ENCODE measurements at regions not wholly inside any gene's neighbourhood (a gene's known extent, or its start where the extent isn't known, plus 50 kb on each side); places are given as distances from the start of the nearest gene placed in this dataset.
"Not testable (repeated sequence)": the region's sequence is repeated elsewhere in the genome, so short reads cannot be mapped to it uniquely, and the experiment has no call there.

- ATAC-seq (ENCODE audit: low read depth in 2 of 2); H3K27me3 ChIP-seq (ENCODE audit: control insufficient read depth, insufficient read depth, low read length); H3K4me3 Mint-ChIP-seq; H3K36me3 Mint-ChIP-seq; DNase-seq; H3K27ac ChIP-seq (ENCODE audit: insufficient read depth, low read length, poor library complexity, severe bottlenecking); H3K36me3 ChIP-seq (ENCODE audit: control insufficient read depth, insufficient read depth, low read length); H3K9me3 Mint-ChIP-seq; H3K27me3 Mint-ChIP-seq; H3K4me3 ChIP-seq (ENCODE audit: low read depth, low read length); H3K9me3 ChIP-seq (ENCODE audit: control insufficient read depth in 2 of 2, low read length in 2 of 2); H3K27ac Mint-ChIP-seq; H3K4me1 ChIP-seq (ENCODE audit: control insufficient read depth, insufficient read depth, low read length, poor library complexity, severe bottlenecking); H3K4me1 Mint-ChIP-seq: not testable (repeated sequence)
Measured at GRCh38 chr18:35906291-35906690, 66.2 kb upstream of the RMP24 start.

GRCh38 chr18:35910327-35910726 lies 62.2 kb upstream of the RMP24 start:
- H3K9me3 ChIP-seq (ENCODE audit: control insufficient read depth in 2 of 2, low read length in 2 of 2): no peaks in the 10 kb centered on the region
- no peak overlapping the region for H3K27ac ChIP-seq (ENCODE audit: insufficient read depth, low read length, poor library complexity, severe bottlenecking)
- no peak overlapping the region for H3K4me3 ChIP-seq (ENCODE audit: low read depth, low read length)
- no peaks in the 10 kb centered on the region for H3K36me3 Mint-ChIP-seq
- H3K4me3 Mint-ChIP-seq: no peak overlapping the region
- H3K27me3 ChIP-seq (ENCODE audit: control insufficient read depth, insufficient read depth, low read length): no peaks in the 10 kb centered on the region
- no peaks in the 10 kb centered on the region for H3K36me3 ChIP-seq (ENCODE audit: control insufficient read depth, insufficient read depth, low read length)
- H3K9me3 Mint-ChIP-seq: peaks cover 0 to 3% (median 0%) of the 10 kb centered on the region in 7 donors
- ATAC-seq (ENCODE audit: low read depth in 2 of 2) (no peak), DNase-seq (no peak)
- H3K27ac Mint-ChIP-seq: no peak overlapping the region
- H3K4me1 ChIP-seq (ENCODE audit: control insufficient read depth, insufficient read depth, low read length, poor library complexity, severe bottlenecking): no peaks in the 10 kb centered on the region
- H3K4me1 Mint-ChIP-seq: no peaks in the 10 kb centered on the region
- peaks cover 6% of the 10 kb centered on the region for H3K27me3 Mint-ChIP-seq

- DNase-seq (no peak), ATAC-seq (ENCODE audit: low read depth in 2 of 2) (no peak)
- H3K36me3 ChIP-seq (ENCODE audit: control insufficient read depth, insufficient read depth, low read length): no peaks in the 10 kb centered on the region
- Mint-ChIP-seq H3K9me3 (peaks cover 0 to 3% (median 0%) of the 10 kb centered on the region in 7 donors), H3K36me3 (no peaks in the 10 kb centered on the region), H3K4me1 (no peaks in the 10 kb centered on the region), H3K27me3 (peaks cover 6% of the 10 kb centered on the region), H3K27ac (no peak overlapping the region), H3K4me3 (no peak overlapping the region)
- no peak overlapping the region for H3K4me3 ChIP-seq (ENCODE audit: low read depth, low read length)
- peaks cover 5% of the 10 kb centered on the region for H3K27me3 ChIP-seq (ENCODE audit: control insufficient read depth, insufficient read depth, low read length)
- H3K27ac ChIP-seq (ENCODE audit: insufficient read depth, low read length, poor library complexity, severe bottlenecking): no peak overlapping the region
- H3K4me1 ChIP-seq (ENCODE audit: control insufficient read depth, insufficient read depth, low read length, poor library complexity, severe bottlenecking): no peaks in the 10 kb centered on the region
- no peaks in the 10 kb centered on the region for H3K9me3 ChIP-seq (ENCODE audit: control insufficient read depth in 2 of 2, low read length in 2 of 2)
Measured at GRCh38 chr18:35912332-35912731, 60.1 kb upstream of the RMP24 start.

- no peak overlapping the region for H3K4me3 Mint-ChIP-seq
- Histone ChIP-seq H3K36me3 (ENCODE audit: control insufficient read depth, insufficient read depth, low read length) (no peaks in the 10 kb centered on the region), H3K4me1 (ENCODE audit: control insufficient read depth, insufficient read depth, low read length, poor library complexity, severe bottlenecking) (no peaks in the 10 kb centered on the region), H3K4me3 (ENCODE audit: low read depth, low read length) (no peak overlapping the region), H3K27me3 (ENCODE audit: control insufficient read depth, insufficient read depth, low read length) (peaks cover 7% of the 10 kb centered on the region), H3K27ac (ENCODE audit: insufficient read depth, low read length, poor library complexity, severe bottlenecking) (no peak overlapping the region), H3K9me3 (ENCODE audit: control insufficient read depth in 2 of 2, low read length in 2 of 2) (no peaks in the 10 kb centered on the region)
- DNase-seq (no peak), ATAC-seq (ENCODE audit: low read depth in 2 of 2) (no peak)
- H3K36me3 Mint-ChIP-seq: no peaks in the 10 kb centered on the region
- peaks cover 10% of the 10 kb centered on the region for H3K27me3 Mint-ChIP-seq
- no peaks in the 10 kb centered on the region for H3K4me1 Mint-ChIP-seq
- H3K27ac Mint-ChIP-seq: no peak overlapping the region
- peaks cover 0 to 3% (median 0%) of the 10 kb centered on the region in 7 donors for H3K9me3 Mint-ChIP-seq
Measured at GRCh38 chr18:35915056-35915455, 57.4 kb upstream of the RMP24 start.

- Histone ChIP-seq H3K9me3 (ENCODE audit: control insufficient read depth in 2 of 2, low read length in 2 of 2) (no peaks in the 10 kb centered on the region), H3K4me1 (ENCODE audit: control insufficient read depth, insufficient read depth, low read length, poor library complexity, severe bottlenecking) (no peaks in the 10 kb centered on the region), H3K36me3 (ENCODE audit: control insufficient read depth, insufficient read depth, low read length) (no peaks in the 10 kb centered on the region), H3K4me3 (ENCODE audit: low read depth, low read length) (no peak overlapping the region), H3K27me3 (ENCODE audit: control insufficient read depth, insufficient read depth, low read length) (peaks cover 10% of the 10 kb centered on the region), H3K27ac (ENCODE audit: insufficient read depth, low read length, poor library complexity, severe bottlenecking) (no peak overlapping the region)
- Mint-ChIP-seq H3K9me3 (peaks cover 0 to 3% (median 0%) of the 10 kb centered on the region in 7 donors), H3K4me3 (no peak overlapping the region), H3K27me3 (peaks cover 10% of the 10 kb centered on the region), H3K4me1 (no peaks in the 10 kb centered on the region), H3K27ac (no peak overlapping the region), H3K36me3 (no peaks in the 10 kb centered on the region)
- ATAC-seq (ENCODE audit: low read depth in 2 of 2) (no peak), DNase-seq (no peak)
Measured at GRCh38 chr18:35917043-35917442, 55.4 kb upstream of the RMP24 start.

- Mint-ChIP-seq H3K4me3 (no peak overlapping the region), H3K9me3 (no peaks in the 10 kb centered on the region), H3K36me3 (no peaks in the 10 kb centered on the region), H3K27me3 (peaks cover 13% of the 10 kb centered on the region), H3K27ac (no peak overlapping the region), H3K4me1 (no peaks in the 10 kb centered on the region)
- Histone ChIP-seq H3K27ac (ENCODE audit: insufficient read depth, low read length, poor library complexity, severe bottlenecking) (no peak overlapping the region), H3K4me3 (ENCODE audit: low read depth, low read length) (no peak overlapping the region), H3K4me1 (ENCODE audit: control insufficient read depth, insufficient read depth, low read length, poor library complexity, severe bottlenecking) (no peaks in the 10 kb centered on the region), H3K9me3 (ENCODE audit: control insufficient read depth in 2 of 2, low read length in 2 of 2) (no peaks in the 10 kb centered on the region), H3K27me3 (ENCODE audit: control insufficient read depth, insufficient read depth, low read length) (peaks cover 10% of the 10 kb centered on the region), H3K36me3 (ENCODE audit: control insufficient read depth, insufficient read depth, low read length) (no peaks in the 10 kb centered on the region)
- DNase-seq (no peak), ATAC-seq (ENCODE audit: low read depth in 2 of 2) (no peak)
Measured at GRCh38 chr18:35918564-35918963, 53.9 kb upstream of the RMP24 start.

- Mint-ChIP-seq H3K27me3 (peaks cover 13% of the 10 kb centered on the region), H3K36me3 (no peaks in the 10 kb centered on the region), H3K27ac (no peak overlapping the region), H3K4me1 (no peaks in the 10 kb centered on the region), H3K9me3 (no peaks in the 10 kb centered on the region), H3K4me3 (no peak overlapping the region)
- H3K4me3 ChIP-seq (ENCODE audit: low read depth, low read length): no peak overlapping the region
- no peaks in the 10 kb centered on the region for H3K4me1 ChIP-seq (ENCODE audit: control insufficient read depth, insufficient read depth, low read length, poor library complexity, severe bottlenecking)
- H3K27ac ChIP-seq (ENCODE audit: insufficient read depth, low read length, poor library complexity, severe bottlenecking): no peak overlapping the region
- H3K9me3 ChIP-seq (ENCODE audit: control insufficient read depth in 2 of 2, low read length in 2 of 2): no peaks in the 10 kb centered on the region
- H3K27me3 ChIP-seq (ENCODE audit: control insufficient read depth, insufficient read depth, low read length): peaks cover 10% of the 10 kb centered on the region
- DNase-seq (no peak), ATAC-seq (ENCODE audit: low read depth in 2 of 2) (no peak)
- no peaks in the 10 kb centered on the region for H3K36me3 ChIP-seq (ENCODE audit: control insufficient read depth, insufficient read depth, low read length)
Measured at GRCh38 chr18:35919179-35919578, 53.3 kb upstream of the RMP24 start.

- DNase-seq (no peak), ATAC-seq (ENCODE audit: low read depth in 2 of 2) (no peak)
- H3K9me3 ChIP-seq (ENCODE audit: control insufficient read depth in 2 of 2, low read length in 2 of 2): no peaks in the 10 kb centered on the region
- no peaks in the 10 kb centered on the region for H3K4me1 Mint-ChIP-seq
- H3K4me3 Mint-ChIP-seq: no peak overlapping the region
- no peaks in the 10 kb centered on the region for H3K9me3 Mint-ChIP-seq
- no peaks in the 10 kb centered on the region for H3K36me3 ChIP-seq (ENCODE audit: control insufficient read depth, insufficient read depth, low read length)
- H3K27ac Mint-ChIP-seq: no peak overlapping the region
- H3K36me3 Mint-ChIP-seq: no peaks in the 10 kb centered on the region
- H3K4me1 ChIP-seq (ENCODE audit: control insufficient read depth, insufficient read depth, low read length, poor library complexity, severe bottlenecking): no peaks in the 10 kb centered on the region
- H3K27me3 ChIP-seq (ENCODE audit: control insufficient read depth, insufficient read depth, low read length): peaks cover 15% of the 10 kb centered on the region
- no peak overlapping the region for H3K27ac ChIP-seq (ENCODE audit: insufficient read depth, low read length, poor library complexity, severe bottlenecking)
- H3K27me3 Mint-ChIP-seq: peaks cover 13% of the 10 kb centered on the region
- H3K4me3 ChIP-seq (ENCODE audit: low read depth, low read length): no peak overlapping the region
Measured at GRCh38 chr18:35920623-35921022, 51.9 kb upstream of the RMP24 start.

Data from CD4-positive, CD25-positive, alpha-beta regulatory T cell (primary cell).